Loucy (cell line): ENCODE measurements at regions not wholly inside any gene's neighbourhood (a gene's known extent, or its start where the extent isn't known, plus 50 kb on each side); places are given as distances from the start of the nearest gene placed in this dataset.

Source experiments
- H2AFZ ChIP-seq: fragments of 200-600 bp; sonication (generic); 2 replicates; pipeline ENCODE4 v1.6.0; 2016; ENCODE audit warnings: antibody characterized with exemption, mild to moderate bottlenecking, low read length, moderate library complexity
- H3F3A ChIP-seq: fragments of 200-600 bp; 2 replicates; pipeline ENCODE4 v1.6.0; 2016; ENCODE audit warnings: antibody characterized with exemption, low read depth, mild to moderate bottlenecking
- H3K27me3 ChIP-seq: fragments of 200-600 bp; sonication (generic); 2 replicates; pipeline ENCODE4 v1.6.1; 2014; ENCODE audit warnings: low read length, mild to moderate bottlenecking; ENCODE audit not compliant: insufficient read depth, poor library complexity, severe bottlenecking
- H3K36me3 ChIP-seq: fragments of 200-600 bp; sonication (generic); 2 replicates; pipeline ENCODE4 v1.6.1; 2016; ENCODE audit warnings: low read length; ENCODE audit not compliant: insufficient read depth
- H3K4me1 ChIP-seq: fragments of 200-600 bp; sonication (generic); 2 replicates; pipeline ENCODE4 v1.5.1; 2014; ENCODE audit warnings: low read length, mild to moderate bottlenecking; ENCODE audit not compliant: insufficient read depth, poor library complexity, severe bottlenecking
- H3K4me2 ChIP-seq: fragments of 200-600 bp; sonication (generic); 2 replicates; pipeline ENCODE4 v1.6.0; 2014; ENCODE audit warnings: antibody characterized with exemption, low read length, low read depth, mild to moderate bottlenecking; ENCODE audit not compliant: poor library complexity, severe bottlenecking
- H3K4me3 ChIP-seq: fragments of 200-600 bp; sonication (generic); 2 replicates; pipeline ENCODE4 v1.5.1; 2014; ENCODE audit warnings: low read length, mild to moderate bottlenecking, mixed read lengths; ENCODE audit not compliant: poor library complexity, severe bottlenecking
- H3K79me2 ChIP-seq: fragments of 200-600 bp; sonication (generic); 2 replicates; pipeline ENCODE4 v1.6.1; 2014; ENCODE audit warnings: low read length; ENCODE audit not compliant: insufficient read depth
- H3K9ac ChIP-seq: fragments of 200-600 bp; sonication (generic); 2 replicates; pipeline ENCODE4 v1.6.0; 2014; ENCODE audit warnings: mild to moderate bottlenecking, low read depth, low read length, moderate library complexity; ENCODE audit not compliant: poor library complexity, severe bottlenecking
- H3K9me2 ChIP-seq: fragments of 200-600 bp; sonication (generic); replicated peaks from 2 replicates; pipeline ENCODE4 v1.6.1; 2016; ENCODE audit warnings: low read depth, low read length, mixed read lengths
- H3K9me3 ChIP-seq: fragments of 200-600 bp; sonication (generic); 2 replicates; pipeline ENCODE4 v1.6.1; 2014; ENCODE audit warnings: mild to moderate bottlenecking, antibody characterized with exemption, low read length, low read depth; ENCODE audit not compliant: insufficient read depth
- H4K20me1 ChIP-seq: fragments of 200-600 bp; sonication (generic); 2 replicates; pipeline ENCODE4 v1.6.0; 2014; ENCODE audit warnings: antibody characterized with exemption, low read length, mild to moderate bottlenecking; ENCODE audit not compliant: insufficient read depth, poor library complexity, severe bottlenecking
- CTCF ChIP-seq: fragments of 200-600 bp; sonication (generic); conservative IDR thresholded peaks from 2 replicates; pipeline ENCODE4 v1.5.1; 2014; ENCODE audit warnings: mild to moderate bottlenecking, antibody characterized with exemption, low read length
- EZH2phosphoT487 ChIP-seq: fragments of 200-600 bp; IDR thresholded peaks from 2 replicates; pipeline ENCODE4 v1.6.1; 2018; ENCODE audit warnings: antibody characterized with exemption, mild to moderate bottlenecking, moderate library complexity, borderline replicate concordance

GRCh38 chr14:56918849-56919574, 108.7 kb upstream of the OTX2 start:
- TF ChIP-seq CTCF: no peak
- no peak for TF ChIP-seq EZH2phosphoT487
- Histone ChIP-seq H3K9me3 (no peaks in the 10 kb centered on the region), H3K27me3 (no peaks in the 10 kb centered on the region), H4K20me1 (no peaks in the 10 kb centered on the region), H3K36me3 (no peaks in the 10 kb centered on the region), H3K79me2 (no peaks in the 10 kb centered on the region), H3K9ac (no peak overlapping the region), H2AFZ (no peak overlapping the region), H3K4me3 (no peak overlapping the region), H3K4me2 (no peak overlapping the region), H3F3A (no peaks in the 10 kb centered on the region), H3K4me1 (no peaks in the 10 kb centered on the region), H3K9me2 (no peaks in the 10 kb centered on the region)

- Histone ChIP-seq H3K9me2 (no peaks in the 10 kb centered on the region), H4K20me1 (no peaks in the 10 kb centered on the region), H3K79me2 (no peaks in the 10 kb centered on the region), H3K36me3 (no peaks in the 10 kb centered on the region), H3K9me3 (no peaks in the 10 kb centered on the region), H2AFZ (no peak overlapping the region), H3F3A (no peaks in the 10 kb centered on the region), H3K9ac (no peak overlapping the region), H3K27me3 (no peaks in the 10 kb centered on the region), H3K4me2 (no peak overlapping the region), H3K4me1 (no peaks in the 10 kb centered on the region), H3K4me3 (no peak overlapping the region)
- TF ChIP-seq EZH2phosphoT487: no peak
- TF ChIP-seq CTCF: no peak
Observed at GRCh38 chr14:56905282-56905681, 95.0 kb upstream of the OTX2 start.

- no peak overlapping the region for H2AFZ ChIP-seq
- H3K4me3 ChIP-seq: no peak overlapping the region
- no peaks in the 10 kb centered on the region for H3K9me3 ChIP-seq
- no peaks in the 10 kb centered on the region for H3F3A ChIP-seq
- H3K4me1 ChIP-seq: no peaks in the 10 kb centered on the region
- TF ChIP-seq EZH2phosphoT487 (no peak), CTCF (no peak)
- no peaks in the 10 kb centered on the region for H3K36me3 ChIP-seq
- H3K9ac ChIP-seq: no peak overlapping the region
- H3K79me2 ChIP-seq: no peaks in the 10 kb centered on the region
- no peaks in the 10 kb centered on the region for H3K27me3 ChIP-seq
- no peak overlapping the region for H3K4me2 ChIP-seq
- H3K9me2 ChIP-seq: no peaks in the 10 kb centered on the region
- H4K20me1 ChIP-seq: no peaks in the 10 kb centered on the region
Observed at GRCh38 chr14:56903304-56903969, 93.2 kb upstream of the OTX2 start.
